ENCODE measurements at regions not wholly inside any gene's neighbourhood (a gene's known extent, or its start where the extent isn't known, plus 50 kb on each side); places are given as distances from the start of the nearest gene placed in this dataset.

DNA sequence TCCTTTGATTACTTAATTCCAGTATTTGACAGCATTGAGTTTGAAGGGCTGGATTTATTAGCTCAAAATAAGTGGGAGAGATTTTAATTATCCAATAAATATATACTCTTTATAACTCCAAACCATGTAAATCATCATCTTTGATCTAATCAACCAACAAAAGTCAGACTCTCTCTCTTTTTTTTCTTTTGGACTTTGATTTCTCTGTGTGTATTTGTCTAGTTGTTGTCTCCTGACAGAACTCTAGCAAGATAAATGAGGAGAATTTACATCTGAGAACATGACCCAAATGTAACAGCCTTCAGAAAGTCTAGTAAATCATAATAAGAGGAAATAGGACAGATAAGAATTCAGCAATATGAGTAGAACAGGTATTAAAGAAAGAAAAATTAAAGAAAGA lies 567.1 kb downstream of the PPARGC1A start:
- H3K27ac ChIP-seq, result no peak overlapping the region
- TF ChIP-seq, protein P1, sequence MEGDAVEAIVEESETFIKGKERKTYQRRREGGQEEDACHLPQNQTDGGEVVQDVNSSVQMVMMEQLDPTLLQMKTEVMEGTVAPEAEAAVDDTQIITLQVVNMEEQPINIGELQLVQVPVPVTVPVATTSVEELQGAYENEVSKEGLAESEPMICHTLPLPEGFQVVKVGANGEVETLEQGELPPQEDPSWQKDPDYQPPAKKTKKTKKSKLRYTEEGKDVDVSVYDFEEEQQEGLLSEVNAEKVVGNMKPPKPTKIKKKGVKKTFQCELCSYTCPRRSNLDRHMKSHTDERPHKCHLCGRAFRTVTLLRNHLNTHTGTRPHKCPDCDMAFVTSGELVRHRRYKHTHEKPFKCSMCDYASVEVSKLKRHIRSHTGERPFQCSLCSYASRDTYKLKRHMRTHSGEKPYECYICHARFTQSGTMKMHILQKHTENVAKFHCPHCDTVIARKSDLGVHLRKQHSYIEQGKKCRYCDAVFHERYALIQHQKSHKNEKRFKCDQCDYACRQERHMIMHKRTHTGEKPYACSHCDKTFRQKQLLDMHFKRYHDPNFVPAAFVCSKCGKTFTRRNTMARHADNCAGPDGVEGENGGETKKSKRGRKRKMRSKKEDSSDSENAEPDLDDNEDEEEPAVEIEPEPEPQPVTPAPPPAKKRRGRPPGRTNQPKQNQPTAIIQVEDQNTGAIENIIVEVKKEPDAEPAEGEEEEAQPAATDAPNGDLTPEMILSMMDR (IDR thresholded peaks at IDR 0.05), result no peak
- no peaks in the 10 kb centered on the region for H3K27me3 ChIP-seq
- H3K9me3 ChIP-seq, result no peaks in the 10 kb centered on the region
- ATAC-seq, result no peak
- no peak for DNase-seq
- H3K36me3 ChIP-seq, result no peaks in the 10 kb centered on the region
- no peak overlapping the region for H3K4me3 ChIP-seq
- intact Hi-C loops (cut with DNase I), result no loop called here
- H3K4me1 ChIP-seq, result peaks cover 0 to 3% (median 0%) of the 10 kb centered on the region in 9 donors

DNA sequence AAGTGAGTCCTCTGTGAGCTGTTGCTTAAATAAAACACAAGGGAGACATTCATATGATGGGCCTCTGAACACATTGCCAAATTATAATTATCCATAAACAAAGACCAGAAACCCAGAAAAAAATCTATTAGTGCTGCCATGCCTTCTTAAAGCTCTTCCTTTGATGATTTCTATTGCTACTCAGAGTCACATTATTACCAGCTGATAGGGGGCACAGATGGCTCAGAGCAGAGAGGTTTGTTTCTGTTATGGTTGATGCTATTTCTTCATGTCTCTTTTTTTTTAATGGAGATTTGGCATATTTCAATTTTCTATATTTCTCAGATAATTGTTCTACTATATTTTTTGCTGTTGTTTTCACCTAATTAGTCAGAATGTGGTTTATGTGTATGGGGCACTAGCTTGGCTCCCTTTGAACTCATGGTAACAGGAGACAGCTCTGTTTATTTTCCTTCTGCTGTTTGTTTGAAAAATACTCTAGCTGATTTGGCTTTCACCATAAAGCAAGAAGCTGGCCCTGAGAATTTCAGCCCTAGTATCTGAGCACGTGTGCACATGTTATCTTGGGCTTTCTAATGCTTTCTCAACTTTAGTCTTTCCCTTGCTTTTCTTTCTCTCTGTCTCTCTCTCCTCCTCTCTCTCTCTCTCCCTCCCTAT lies 568.8 kb downstream of the PPARGC1A start:
- no peaks in the 10 kb centered on the region for H3K27me3 ChIP-seq
- H3K4me3 ChIP-seq, result no peak overlapping the region
- no peaks in the 10 kb centered on the region for H3K9me3 ChIP-seq
- DNase-seq, result no peak
- intact Hi-C loops (cut with DNase I), result no loop called here
- TF ChIP-seq, protein P1 (IDR thresholded peaks at IDR 0.05), result no peak
- peaks cover 0 to 3% (median 0%) of the 10 kb centered on the region in 9 donors for H3K4me1 ChIP-seq
- WGBS, 2 donors, result 33 to 40% methylated on average over 1 of the region's 1 CpG
- H3K27ac ChIP-seq, result no peak overlapping the region
- H3K36me3 ChIP-seq, result no peaks in the 10 kb centered on the region
- ATAC-seq, result no peak

DNA sequence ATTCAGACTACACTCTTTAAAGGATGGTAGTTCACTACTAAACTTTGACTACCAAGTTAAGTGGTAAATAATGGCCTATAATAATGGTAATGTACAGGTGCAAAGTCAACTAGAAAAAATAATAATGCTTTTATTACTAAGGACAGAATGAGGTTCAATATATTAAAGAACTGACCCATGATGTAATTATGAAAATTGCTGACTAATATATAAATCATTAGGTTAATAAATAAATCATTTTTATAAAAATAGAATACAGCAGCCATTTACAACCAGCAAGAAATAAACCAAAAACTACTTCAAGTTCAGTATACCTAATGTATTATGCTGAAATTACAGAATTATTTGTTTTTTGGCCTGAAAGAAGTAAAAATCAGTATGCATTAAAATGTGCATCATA lies 577.2 kb downstream of the PPARGC1A start:
- ATAC-seq, result no peak

DNA sequence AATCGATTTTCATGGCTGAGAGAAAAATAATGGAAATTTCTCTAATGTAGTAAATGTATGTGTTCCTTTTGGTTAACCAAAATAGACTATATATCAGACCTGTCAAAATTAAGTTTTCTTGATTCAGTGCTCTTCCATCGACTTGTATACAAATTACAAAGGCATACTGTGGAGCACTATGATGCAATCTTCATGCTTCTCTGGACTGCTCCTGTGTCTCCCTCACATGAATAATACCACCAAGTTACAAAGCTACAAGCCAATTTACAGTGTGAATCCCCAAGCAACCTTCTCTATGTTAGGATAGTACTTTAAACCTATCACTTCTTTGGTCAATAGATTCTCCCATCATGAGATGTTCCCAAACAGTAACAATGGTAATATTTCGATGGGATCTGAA lies 577.9 kb downstream of the PPARGC1A start:
- Histone ChIP-seq H3K36me3 (no peaks in the 10 kb centered on the region), H3K9me3 (no peaks in the 10 kb centered on the region), H3K27ac (no peak overlapping the region), H3K27me3 (no peaks in the 10 kb centered on the region), H3K4me3 (no peak overlapping the region), H3K4me1 (no peaks in the 10 kb centered on the region)
- 64 to 68% methylated on average over 3 of the region's 3 CpGs for WGBS, 2 donors
- TF ChIP-seq, protein P1 (IDR thresholded peaks at IDR 0.05), result no peak
- DNase-seq, result no peak
- ATAC-seq, result no peak
- intact Hi-C loops (cut with DNase I), result no loop called here

More for the DNA sequence above, 577.2 kb downstream of the PPARGC1A start:
- TF ChIP-seq, protein P1 (IDR thresholded peaks at IDR 0.05), result no peak
- H3K9me3 ChIP-seq, result no peaks in the 10 kb centered on the region
- no peaks in the 10 kb centered on the region for H3K36me3 ChIP-seq
- H3K4me3 ChIP-seq, result no peak overlapping the region
- no peak overlapping the region for H3K27ac ChIP-seq
- H3K4me1 ChIP-seq, result no peaks in the 10 kb centered on the region
- intact Hi-C loops (cut with DNase I), result no loop called here
- DNase-seq, result no peak
- H3K27me3 ChIP-seq, result no peaks in the 10 kb centered on the region
